Skeletal muscle tissue (tissue), 3 donors: ENCODE measurements at regions not wholly inside any gene's neighbourhood (a gene's known extent, or its start where the extent isn't known, plus 50 kb on each side); places are given as distances from the start of the nearest gene placed in this dataset.
"Not testable (repeated sequence)": the region's sequence is repeated elsewhere in the genome, so short reads cannot be mapped to it uniquely, and the experiment has no call there.

Experiments
- H3K27ac ChIP-seq: one replicate; pipeline ENCODE4 v1.7.0; 2013; ENCODE audit warnings: mild to moderate bottlenecking, low read depth, low read length, inconsistent platforms
- H3K27me3 ChIP-seq, 3 donors: one replicate each; pipeline ENCODE4 v1.7.0; 2013; ENCODE audit warnings: low read length in 3 of 3; ENCODE audit not compliant: control insufficient read depth in 3 of 3, insufficient read depth in 3 of 3
- H3K36me3 ChIP-seq, 3 donors: one replicate each; pipeline ENCODE4 v1.7.0; 2013; ENCODE audit warnings: low read length in 3 of 3; ENCODE audit not compliant: control insufficient read depth in 3 of 3, insufficient read depth in 3 of 3
- H3K4me1 ChIP-seq, 3 donors: one replicate each; pipeline ENCODE4 v1.7.0; 2013; ENCODE audit warnings: low read length in 3 of 3, mild to moderate bottlenecking in 3 of 3; ENCODE audit not compliant: control insufficient read depth in 3 of 3, insufficient read depth in 3 of 3
- H3K4me3 ChIP-seq, 3 donors: one replicate each; pipeline ENCODE4 v1.7.0; 2013; ENCODE audit warnings: low read length in 3 of 3
- H3K9ac ChIP-seq, 3 donors: one replicate each; pipeline ENCODE4 v1.7.0; 2013; ENCODE audit warnings: low read length in 3 of 3, mild to moderate bottlenecking in 3 of 3, moderate library complexity in 2 of 3, low read depth in 1 of 3
- H3K9me3 ChIP-seq, 3 donors: one replicate each; pipeline ENCODE4 v1.7.0; 2013; ENCODE audit warnings: low read length in 3 of 3; ENCODE audit not compliant: control insufficient read depth in 3 of 3
- donor health status: Osteomylitis.

DNA sequence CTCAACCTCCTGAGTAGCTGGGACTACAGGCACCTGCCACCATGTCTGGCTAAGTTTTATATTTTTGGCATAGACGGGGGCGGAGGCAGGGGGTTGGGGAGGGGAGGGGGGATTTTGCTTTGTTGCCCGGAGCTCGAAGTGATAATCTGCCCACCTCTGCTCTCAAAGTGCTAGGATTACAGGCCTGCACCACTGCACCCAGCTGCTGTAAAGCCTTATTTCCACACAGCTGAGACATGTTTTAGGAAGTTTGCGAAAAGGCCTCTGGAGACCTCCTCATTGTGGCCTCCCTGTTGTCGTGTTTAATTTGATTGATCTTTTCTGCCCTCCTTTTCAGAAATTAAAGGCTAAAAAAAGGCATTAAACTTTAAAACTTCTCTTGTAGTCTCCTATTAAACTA lies 96.2 kb upstream of the VKORC1L1 start:
- not testable (repeated sequence) for H3K4me3 ChIP-seq, H3K27me3 ChIP-seq, H3K27ac ChIP-seq, H3K9ac ChIP-seq, H3K36me3 ChIP-seq, H3K4me1 ChIP-seq, H3K9me3 ChIP-seq

DNA sequence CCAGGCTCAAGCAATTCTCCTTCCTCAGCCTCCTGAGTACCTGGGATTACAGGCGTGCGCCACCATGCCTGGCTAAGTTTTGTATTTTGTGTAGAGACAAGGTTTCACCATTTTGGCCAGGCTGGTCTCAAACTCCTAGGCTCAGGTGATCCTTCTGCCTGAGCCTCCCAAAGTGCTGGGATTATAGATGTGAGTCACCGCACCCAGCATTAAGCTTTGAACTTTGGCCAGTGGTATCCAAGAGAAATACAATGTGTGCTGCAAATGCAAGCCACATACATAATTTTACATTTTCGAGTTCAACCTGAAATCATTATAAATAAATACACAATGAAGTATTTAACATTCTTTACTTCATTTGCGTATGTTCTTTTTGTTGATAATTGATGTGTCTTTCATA lies 82.9 kb upstream of the VKORC1L1 start:
- H3K9me3 ChIP-seq, H3K36me3 ChIP-seq, H3K9ac ChIP-seq, H3K27ac ChIP-seq, H3K4me1 ChIP-seq, H3K4me3 ChIP-seq, H3K27me3 ChIP-seq: not testable (repeated sequence)

DNA sequence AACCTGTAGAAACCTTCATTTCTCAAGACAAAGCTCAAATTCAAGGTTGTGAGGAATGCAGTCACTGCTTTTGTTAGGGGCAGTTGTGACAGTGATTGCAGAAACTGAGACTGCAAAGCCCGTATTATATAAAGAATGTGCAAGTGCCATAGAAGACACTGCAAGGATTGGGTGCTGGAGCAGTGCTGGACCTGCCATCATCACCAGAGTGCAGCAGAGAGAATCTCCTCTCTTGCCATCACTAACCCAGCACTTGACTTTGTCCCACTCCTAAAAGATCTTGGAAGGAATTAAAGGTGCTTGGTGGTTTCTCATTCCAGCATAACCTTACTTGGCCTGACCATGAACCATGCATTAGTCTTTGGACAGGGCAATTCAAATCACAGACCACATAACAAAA lies 81.1 kb upstream of the VKORC1L1 start:
- not testable (repeated sequence) for H3K27ac ChIP-seq, H3K4me1 ChIP-seq, H3K4me3 ChIP-seq, H3K9me3 ChIP-seq, H3K9ac ChIP-seq, H3K27me3 ChIP-seq, H3K36me3 ChIP-seq

DNA sequence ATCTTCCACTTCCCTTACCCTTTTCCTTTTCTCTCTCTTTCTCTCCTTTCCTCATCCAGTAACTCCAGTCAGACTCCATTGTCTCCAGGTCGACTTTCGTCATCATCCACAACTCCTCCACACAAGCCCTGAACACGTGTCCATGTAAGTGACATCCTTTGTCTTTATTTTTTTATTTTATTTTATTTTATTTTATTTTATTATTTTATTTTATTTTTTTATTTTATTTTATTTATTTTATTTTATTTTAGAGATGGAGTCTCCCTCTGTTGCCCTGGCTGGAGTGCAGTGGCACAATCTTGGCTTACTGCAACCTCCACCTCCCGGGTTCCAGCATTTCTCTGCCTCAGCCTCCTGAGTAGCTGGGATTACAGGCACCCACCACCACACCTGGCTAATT lies 80.1 kb upstream of the VKORC1L1 start:
- not testable (repeated sequence) for H3K27me3 ChIP-seq, H3K4me3 ChIP-seq, H3K4me1 ChIP-seq, H3K36me3 ChIP-seq, H3K9me3 ChIP-seq, H3K27ac ChIP-seq, H3K9ac ChIP-seq

DNA sequence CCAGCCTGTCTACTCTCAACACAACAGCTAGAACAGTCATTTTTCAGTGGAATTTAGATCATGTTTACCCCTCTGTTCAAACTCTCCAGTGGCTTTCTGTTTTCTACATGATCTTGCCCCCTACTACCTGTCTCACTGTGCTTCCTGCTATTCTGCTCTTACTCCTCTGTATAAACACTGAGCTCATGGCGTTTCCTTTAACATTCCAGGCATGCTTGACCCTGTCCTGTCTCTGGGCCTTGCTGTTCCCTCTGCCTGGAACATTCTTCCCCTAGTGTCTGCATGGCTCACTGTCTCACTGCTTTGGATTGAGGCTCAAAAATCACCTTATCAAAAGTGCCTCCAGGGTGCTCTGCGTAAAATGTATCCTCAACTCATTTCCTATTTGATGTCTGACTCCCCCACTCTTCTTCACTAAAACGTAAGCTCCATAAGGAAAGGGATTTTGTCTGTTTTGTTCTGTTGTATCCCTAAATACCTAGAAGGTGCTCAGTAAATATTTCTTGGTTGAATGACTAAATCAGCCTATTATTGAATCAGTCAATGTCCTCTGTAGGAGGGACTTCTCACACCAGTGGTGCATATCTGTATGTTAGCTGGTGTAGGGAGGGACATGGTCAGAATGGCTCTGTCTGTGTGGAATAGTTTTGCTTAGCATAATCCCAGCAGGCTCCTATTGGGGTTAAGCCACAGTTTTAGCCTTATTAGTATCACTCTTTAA lies 78.0 kb upstream of the VKORC1L1 start:
- not testable (repeated sequence) for H3K4me3 ChIP-seq, H3K9me3 ChIP-seq, H3K27me3 ChIP-seq, H3K4me1 ChIP-seq, H3K27ac ChIP-seq, H3K36me3 ChIP-seq, H3K9ac ChIP-seq

DNA sequence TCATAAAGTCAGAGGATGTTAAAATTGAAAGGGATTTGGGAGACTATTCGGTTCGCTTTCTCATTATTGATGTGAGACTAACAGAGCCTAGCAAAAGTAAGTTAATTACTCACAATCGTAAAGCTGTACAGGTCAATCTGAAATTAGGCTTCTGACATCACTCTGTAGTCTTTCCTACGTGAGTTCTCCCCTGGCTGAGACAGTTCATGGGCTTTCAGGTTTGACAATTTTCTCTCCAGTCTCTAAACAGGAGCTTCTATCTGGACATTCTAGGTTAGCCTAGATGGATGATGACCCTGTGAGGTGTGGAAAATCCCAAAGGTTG lies 77.5 kb upstream of the VKORC1L1 start:
- not testable (repeated sequence) for H3K4me1 ChIP-seq, H3K27ac ChIP-seq, H3K9me3 ChIP-seq, H3K27me3 ChIP-seq, H3K9ac ChIP-seq, H3K36me3 ChIP-seq, H3K4me3 ChIP-seq

DNA sequence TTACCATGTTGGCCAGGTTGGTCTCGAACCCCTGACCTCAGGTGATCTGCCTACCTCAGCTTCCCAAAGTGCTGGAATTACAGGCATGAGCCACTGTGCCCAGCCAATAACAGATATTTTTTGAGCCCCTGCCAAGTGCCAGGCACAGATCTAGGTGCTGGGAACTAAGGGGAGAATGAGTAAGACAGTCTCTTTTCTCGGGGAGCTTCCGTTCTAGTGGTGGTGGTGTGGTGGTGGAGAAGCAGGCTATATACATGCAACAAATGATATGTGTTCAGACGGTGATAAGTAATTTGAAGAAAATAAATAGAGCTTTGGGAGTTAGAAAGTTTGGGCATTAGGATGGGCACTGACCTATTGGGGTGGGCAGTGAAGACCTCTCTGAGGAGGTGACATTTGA lies 76.7 kb upstream of the VKORC1L1 start:
- no peak overlapping the region for H3K4me3 ChIP-seq
- H3K4me1 ChIP-seq, result no peaks in the 10 kb centered on the region
- no peaks in the 10 kb centered on the region for H3K36me3 ChIP-seq
- H3K9ac ChIP-seq, result no peak overlapping the region
- no peak overlapping the region for H3K27ac ChIP-seq
- H3K9me3 ChIP-seq, result no peaks in the 10 kb centered on the region
- no peaks in the 10 kb centered on the region for H3K27me3 ChIP-seq

DNA sequence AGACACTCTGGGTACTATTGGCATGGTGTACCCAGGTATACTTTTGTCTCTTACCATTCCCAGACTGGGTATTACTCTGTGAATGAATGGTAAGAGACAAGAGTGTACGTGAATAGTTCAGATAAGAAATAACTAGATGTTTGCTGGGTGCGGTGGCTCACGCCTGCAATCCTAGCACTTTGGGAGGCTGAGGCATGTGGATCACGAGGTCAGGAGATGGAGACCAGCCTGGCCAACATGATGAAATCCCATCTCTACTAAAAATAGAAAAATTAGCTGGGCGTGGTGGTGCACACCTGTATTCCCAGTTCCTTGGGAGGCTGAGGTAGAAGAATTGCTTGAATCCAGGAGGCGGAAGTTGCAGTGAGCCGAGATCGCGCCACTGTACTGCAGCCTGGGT lies 75.8 kb upstream of the VKORC1L1 start:
- not testable (repeated sequence) for H3K36me3 ChIP-seq, H3K27ac ChIP-seq, H3K4me3 ChIP-seq, H3K9ac ChIP-seq, H3K4me1 ChIP-seq, H3K9me3 ChIP-seq, H3K27me3 ChIP-seq

DNA sequence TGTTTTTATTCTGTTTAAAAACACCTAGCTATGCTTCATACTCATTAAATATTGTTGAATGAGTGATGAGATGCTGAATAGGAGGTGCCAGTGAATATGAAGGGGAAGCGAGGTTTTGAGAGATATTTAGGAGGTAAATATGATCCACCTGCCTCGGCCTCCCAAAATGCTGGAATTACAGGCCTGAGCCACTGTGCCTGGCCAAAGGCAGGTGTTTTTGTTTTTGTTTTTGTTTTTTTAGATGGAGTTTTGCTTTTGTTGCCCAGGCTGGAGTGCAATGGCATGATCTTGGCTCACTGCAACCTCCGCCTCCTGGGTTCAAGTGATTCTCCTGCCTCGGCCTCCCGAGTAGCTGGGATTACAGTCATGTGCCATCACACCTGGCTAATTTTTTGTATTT lies 75.3 kb upstream of the VKORC1L1 start:
- not testable (repeated sequence) for H3K27me3 ChIP-seq, H3K9me3 ChIP-seq, H3K4me1 ChIP-seq, H3K27ac ChIP-seq, H3K9ac ChIP-seq, H3K4me3 ChIP-seq, H3K36me3 ChIP-seq

DNA sequence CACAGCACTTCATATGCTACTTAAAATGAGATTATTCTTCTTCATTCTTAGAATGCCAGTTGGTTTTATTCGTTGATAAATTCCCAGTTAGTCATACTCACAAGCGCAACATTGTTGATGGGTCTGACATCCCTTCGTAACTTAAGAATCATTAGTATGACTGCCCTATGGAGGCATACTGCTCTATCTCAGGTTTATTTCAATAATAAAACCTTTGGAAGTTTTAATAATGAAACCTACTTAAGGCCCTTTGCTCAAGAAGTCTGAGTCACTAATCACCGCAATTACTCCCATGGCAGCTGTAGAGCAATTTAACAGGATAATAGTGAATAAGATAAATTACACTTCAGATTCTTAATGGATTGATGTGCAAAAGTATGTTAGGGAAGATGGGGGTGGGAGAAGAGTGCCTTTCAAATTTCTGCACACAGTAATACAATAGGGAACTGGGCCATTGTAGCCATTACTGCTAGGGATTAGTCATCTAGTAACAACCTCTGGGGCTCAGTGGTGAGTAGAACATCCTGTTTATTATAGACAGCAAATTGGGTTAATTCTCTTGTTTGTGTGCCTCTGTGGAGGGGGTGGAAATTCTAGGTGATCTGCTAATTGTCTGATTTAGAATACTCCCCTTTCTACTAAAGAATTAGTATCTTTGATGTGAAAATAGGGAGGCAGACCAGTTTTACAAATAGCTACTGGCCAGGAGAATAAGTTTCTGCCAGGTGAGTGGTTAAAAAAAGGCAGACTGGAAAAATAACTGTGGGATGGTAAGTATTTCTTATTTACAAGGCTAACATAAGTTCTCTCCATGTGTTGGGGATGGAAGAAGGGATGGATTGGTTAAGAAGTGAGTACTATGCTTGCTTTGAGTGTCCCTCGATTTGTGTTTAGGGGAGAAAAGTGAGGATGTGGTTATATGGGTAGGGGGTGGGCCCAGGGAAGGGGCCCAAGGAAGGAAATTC lies 74.5 kb upstream of the VKORC1L1 start:
- Histone ChIP-seq H3K9me3 (no peaks in the 10 kb centered on the region), H3K27me3 (no peaks in the 10 kb centered on the region), H3K9ac (no peak overlapping the region), H3K27ac (no peak overlapping the region), H3K4me3 (no peak overlapping the region), H3K4me1 (no peaks in the 10 kb centered on the region), H3K36me3 (no peaks in the 10 kb centered on the region)
